ENCODE measurements at regions not wholly inside any gene's neighbourhood (a gene's known extent, or its start where the extent isn't known, plus 50 kb on each side); places are given as distances from the start of the nearest gene placed in this dataset.

DNA sequence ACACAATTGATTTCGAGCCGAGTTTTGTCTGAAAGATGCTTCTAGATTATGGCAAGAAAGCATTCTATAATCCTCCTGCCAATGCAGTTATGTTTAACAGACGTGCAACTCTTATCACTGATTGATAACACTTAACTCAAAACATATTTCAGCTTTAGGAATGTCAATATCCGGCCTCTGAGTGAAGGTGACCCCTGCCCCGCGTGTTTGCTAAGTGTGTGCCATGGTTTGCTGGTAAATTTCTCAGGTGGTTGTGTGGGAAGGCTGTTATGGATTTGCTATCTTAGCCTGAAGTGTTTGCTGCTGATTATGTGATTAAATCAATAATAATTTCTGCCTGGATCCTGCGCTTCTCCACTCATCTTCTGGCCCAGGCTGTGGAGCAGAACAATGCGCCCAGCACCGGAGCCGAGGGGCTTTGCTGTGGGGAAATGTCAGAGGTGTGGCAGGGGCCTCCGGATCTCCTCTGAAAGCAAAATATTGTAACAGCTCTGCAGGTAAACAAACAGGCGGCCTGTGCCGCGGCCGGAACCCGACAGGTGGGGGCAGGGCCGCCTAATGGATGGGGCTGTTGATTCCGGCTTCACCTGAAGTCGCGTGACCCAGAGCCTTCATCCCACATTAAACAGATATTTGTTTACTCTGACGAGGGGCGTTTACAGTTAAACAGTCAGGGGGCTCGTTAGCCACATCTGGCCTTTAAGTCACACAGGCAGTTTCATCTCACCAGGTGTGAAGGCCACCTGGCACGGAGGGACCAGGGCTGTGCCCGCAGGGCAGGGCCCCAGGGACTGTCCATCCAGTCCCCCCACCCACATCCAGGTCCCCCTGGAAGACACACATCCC lies 210.7 kb upstream of the SALL3 start:
- no peaks in the 10 kb centered on the region for H3K9me3 ChIP-seq (ENCODE audit: control insufficient read depth, insufficient read depth, low read length)
- no peaks in the 10 kb centered on the region for H3K27me3 ChIP-seq (ENCODE audit: control insufficient read depth, insufficient read depth, low read length)
- peaks cover 17% of the 10 kb centered on the region for H3K4me1 ChIP-seq (ENCODE audit: control insufficient read depth, insufficient read depth, low read length)
- H3K36me3 ChIP-seq (ENCODE audit: control insufficient read depth, insufficient read depth, low read length) = no peaks in the 10 kb centered on the region
- no peak overlapping the region for H3K27ac ChIP-seq (ENCODE audit: low read depth, low read length)
- H3K9ac ChIP-seq (ENCODE audit: low read depth, low read length) = no peak overlapping the region
- H3K4me3 ChIP-seq (ENCODE audit: low read depth, low read length) = no peak overlapping the region

- H3K4me1 ChIP-seq (ENCODE audit: control insufficient read depth, insufficient read depth, low read length) = peaks cover 17% of the 10 kb centered on the region
- H3K27ac ChIP-seq (ENCODE audit: low read depth, low read length) = no peak overlapping the region
- H3K9me3 ChIP-seq (ENCODE audit: control insufficient read depth, insufficient read depth, low read length) = no peaks in the 10 kb centered on the region
- no peaks in the 10 kb centered on the region for H3K36me3 ChIP-seq (ENCODE audit: control insufficient read depth, insufficient read depth, low read length)
- H3K27me3 ChIP-seq (ENCODE audit: control insufficient read depth, insufficient read depth, low read length) = no peaks in the 10 kb centered on the region
- H3K9ac ChIP-seq (ENCODE audit: low read depth, low read length) = no peak overlapping the region
- no peak overlapping the region for H3K4me3 ChIP-seq (ENCODE audit: low read depth, low read length)
Observed at GRCh38 chr18:78769502-78770105, 210.0 kb upstream of the SALL3 start.

DNA sequence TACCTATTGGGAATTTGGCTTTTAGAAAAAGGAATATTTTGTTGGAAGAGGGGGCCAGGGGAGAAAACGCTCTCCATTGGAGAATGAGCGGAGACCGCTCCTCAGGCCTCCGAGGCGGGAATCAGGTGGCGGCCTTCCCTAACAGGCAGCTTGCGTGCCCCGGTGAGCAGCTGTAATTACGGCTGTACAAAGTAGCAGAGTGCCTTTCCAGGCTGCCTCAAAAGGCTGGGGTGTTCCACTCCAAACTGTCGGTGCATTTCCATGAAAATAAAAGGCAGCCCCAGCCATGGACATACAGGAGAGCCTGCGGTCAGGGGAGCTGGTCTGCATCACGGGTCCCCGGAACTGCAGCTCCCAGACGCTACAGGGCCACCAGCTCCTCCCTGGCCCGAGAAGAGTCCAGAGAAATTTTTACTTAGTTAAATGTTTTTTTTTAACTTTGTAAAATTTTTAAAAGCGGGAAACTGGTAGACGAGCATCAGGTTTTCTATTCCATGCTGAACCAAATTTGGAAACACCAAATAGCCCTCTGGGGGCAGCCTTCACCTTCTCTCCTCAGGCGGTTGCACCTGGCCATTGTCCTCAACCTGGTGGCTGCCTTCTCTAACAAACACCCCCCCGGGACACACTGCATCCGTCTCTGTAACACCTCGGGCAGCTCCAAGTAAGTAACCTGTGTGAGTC lies 209.3 kb upstream of the SALL3 start:
- Histone ChIP-seq H3K4me3 (ENCODE audit: low read depth, low read length) (no peak overlapping the region), H3K27ac (ENCODE audit: low read depth, low read length) (peak overlapping the region; percentile 28), H3K27me3 (ENCODE audit: control insufficient read depth, insufficient read depth, low read length) (no peaks in the 10 kb centered on the region), H3K9ac (ENCODE audit: low read depth, low read length) (no peak overlapping the region), H3K4me1 (ENCODE audit: control insufficient read depth, insufficient read depth, low read length) (peaks cover 17% of the 10 kb centered on the region), H3K9me3 (ENCODE audit: control insufficient read depth, insufficient read depth, low read length) (no peaks in the 10 kb centered on the region), H3K36me3 (ENCODE audit: control insufficient read depth, insufficient read depth, low read length) (no peaks in the 10 kb centered on the region)

GRCh38 chr18:78770823-78771139 lies 208.8 kb upstream of the SALL3 start:
- H3K36me3 ChIP-seq (ENCODE audit: control insufficient read depth, insufficient read depth, low read length) = no peaks in the 10 kb centered on the region
- H3K27ac ChIP-seq (ENCODE audit: low read depth, low read length) = no peak overlapping the region
- no peaks in the 10 kb centered on the region for H3K9me3 ChIP-seq (ENCODE audit: control insufficient read depth, insufficient read depth, low read length)
- H3K27me3 ChIP-seq (ENCODE audit: control insufficient read depth, insufficient read depth, low read length) = no peaks in the 10 kb centered on the region
- no peak overlapping the region for H3K4me3 ChIP-seq (ENCODE audit: low read depth, low read length)
- peaks cover 17% of the 10 kb centered on the region for H3K4me1 ChIP-seq (ENCODE audit: control insufficient read depth, insufficient read depth, low read length)
- no peak overlapping the region for H3K9ac ChIP-seq (ENCODE audit: low read depth, low read length)

DNA sequence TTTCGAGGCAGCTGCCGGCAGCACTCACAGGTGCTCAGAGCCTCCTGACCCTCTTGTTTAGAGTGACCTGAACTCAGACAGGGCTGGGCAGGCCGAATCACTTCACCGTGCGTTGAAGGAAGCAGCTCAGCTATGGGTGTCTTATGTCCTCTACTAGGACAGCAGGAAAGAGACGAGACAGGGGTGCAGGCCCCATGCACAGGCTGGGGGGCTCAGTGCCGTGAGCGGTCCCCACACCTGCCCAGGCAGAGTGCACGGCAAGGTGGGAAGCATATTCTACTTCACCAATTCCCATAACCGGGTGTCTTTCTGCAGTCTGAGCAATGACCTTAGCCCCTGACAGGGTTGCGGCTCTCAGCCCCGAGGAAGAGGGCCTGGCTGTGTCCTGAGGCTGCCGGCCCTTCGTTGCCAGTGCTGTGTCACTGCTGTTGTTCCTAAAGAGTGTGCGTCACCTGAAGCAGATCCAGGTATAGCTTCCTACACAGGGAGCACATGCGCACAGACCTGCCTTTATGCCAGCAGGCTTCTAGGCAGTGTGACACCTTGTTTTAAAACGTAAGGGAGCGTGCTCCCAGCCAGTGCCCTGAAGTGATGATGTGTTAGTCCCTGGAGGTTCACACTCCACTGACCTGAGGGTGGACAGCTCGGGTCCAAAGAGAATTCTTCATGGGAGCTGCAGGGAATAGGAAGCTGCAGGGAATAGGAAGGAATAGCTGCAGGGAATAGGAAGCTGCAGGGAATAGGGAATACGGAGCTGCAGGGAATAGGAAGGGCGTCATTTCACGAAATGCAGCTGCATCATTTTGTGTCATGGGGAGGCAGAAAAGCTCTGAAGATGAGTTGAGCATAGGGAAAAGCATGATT lies 207.9 kb upstream of the SALL3 start:
- Histone ChIP-seq H3K4me3 (ENCODE audit: low read depth, low read length) (no peak overlapping the region), H3K9me3 (ENCODE audit: control insufficient read depth, insufficient read depth, low read length) (no peaks in the 10 kb centered on the region), H3K27me3 (ENCODE audit: control insufficient read depth, insufficient read depth, low read length) (no peaks in the 10 kb centered on the region), H3K36me3 (ENCODE audit: control insufficient read depth, insufficient read depth, low read length) (no peaks in the 10 kb centered on the region), H3K27ac (ENCODE audit: low read depth, low read length) (no peak overlapping the region), H3K9ac (ENCODE audit: low read depth, low read length) (no peak overlapping the region), H3K4me1 (ENCODE audit: control insufficient read depth, insufficient read depth, low read length) (peaks cover 17% of the 10 kb centered on the region)

DNA sequence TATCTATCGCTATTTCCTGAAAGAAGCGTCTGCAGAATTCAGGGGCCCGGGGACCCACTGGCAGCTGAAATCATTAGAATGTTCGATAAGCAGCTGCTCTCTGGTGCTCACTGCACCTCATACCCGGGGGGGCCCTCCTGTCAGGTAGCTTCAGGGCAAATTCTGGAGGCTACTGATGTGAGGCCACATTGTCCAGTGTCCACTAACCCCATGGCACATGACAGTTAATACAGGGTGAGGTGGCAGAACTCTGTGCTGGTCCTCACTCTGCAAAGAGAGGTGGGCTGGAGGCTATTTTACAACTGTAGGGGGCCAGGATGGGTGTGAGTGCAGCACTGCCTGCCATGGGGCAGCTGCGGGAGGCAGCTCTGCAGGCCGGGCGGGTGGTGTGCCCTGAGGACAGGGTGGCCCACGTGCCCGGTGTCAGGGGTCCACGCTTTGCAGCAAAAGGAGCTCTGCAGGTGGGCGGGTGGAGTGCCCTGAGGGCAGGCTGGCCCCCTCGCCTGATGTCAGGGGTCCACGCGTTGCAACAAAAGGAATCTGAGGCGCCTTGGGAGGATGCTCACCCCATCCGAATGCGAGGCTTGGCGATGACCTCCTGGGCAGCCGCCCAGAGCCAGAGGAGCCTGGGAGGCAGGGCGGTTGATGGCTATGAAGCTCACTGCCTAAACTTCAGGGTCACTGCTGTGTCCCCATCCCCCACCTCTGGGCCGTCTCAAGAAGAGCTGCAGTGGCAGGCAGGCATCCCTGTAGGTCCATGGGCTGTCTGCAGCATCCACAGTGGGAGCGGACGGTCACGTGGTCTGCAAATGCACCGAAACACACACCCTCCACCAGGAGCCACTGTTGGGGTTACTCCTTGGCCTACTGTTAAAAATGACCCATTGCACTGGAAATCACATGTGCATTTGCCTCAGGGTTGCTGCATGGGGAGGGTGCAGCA lies 207.0 kb upstream of the SALL3 start:
- H3K9ac ChIP-seq (ENCODE audit: low read depth, low read length) = no peak overlapping the region
- H3K4me1 ChIP-seq (ENCODE audit: control insufficient read depth, insufficient read depth, low read length) = peaks cover 17% of the 10 kb centered on the region
- no peak overlapping the region for H3K4me3 ChIP-seq (ENCODE audit: low read depth, low read length)
- H3K27ac ChIP-seq (ENCODE audit: low read depth, low read length) = no peak overlapping the region
- H3K9me3 ChIP-seq (ENCODE audit: control insufficient read depth, insufficient read depth, low read length) = no peaks in the 10 kb centered on the region
- no peaks in the 10 kb centered on the region for H3K36me3 ChIP-seq (ENCODE audit: control insufficient read depth, insufficient read depth, low read length)
- no peaks in the 10 kb centered on the region for H3K27me3 ChIP-seq (ENCODE audit: control insufficient read depth, insufficient read depth, low read length)

GRCh38 chr18:78773303-78773755 lies 206.3 kb upstream of the SALL3 start:
- Histone ChIP-seq H3K9me3 (ENCODE audit: control insufficient read depth, insufficient read depth, low read length) (no peaks in the 10 kb centered on the region), H3K9ac (ENCODE audit: low read depth, low read length) (no peak overlapping the region), H3K27ac (ENCODE audit: low read depth, low read length) (no peak overlapping the region), H3K27me3 (ENCODE audit: control insufficient read depth, insufficient read depth, low read length) (no peaks in the 10 kb centered on the region), H3K36me3 (ENCODE audit: control insufficient read depth, insufficient read depth, low read length) (no peaks in the 10 kb centered on the region), H3K4me1 (ENCODE audit: control insufficient read depth, insufficient read depth, low read length) (peaks cover 17% of the 10 kb centered on the region), H3K4me3 (ENCODE audit: low read depth, low read length) (no peak overlapping the region)

- no peak overlapping the region for H3K9ac ChIP-seq (ENCODE audit: low read depth, low read length)
- no peaks in the 10 kb centered on the region for H3K36me3 ChIP-seq (ENCODE audit: control insufficient read depth, insufficient read depth, low read length)
- H3K4me3 ChIP-seq (ENCODE audit: low read depth, low read length) = no peak overlapping the region
- H3K27me3 ChIP-seq (ENCODE audit: control insufficient read depth, insufficient read depth, low read length) = no peaks in the 10 kb centered on the region
- H3K9me3 ChIP-seq (ENCODE audit: control insufficient read depth, insufficient read depth, low read length) = no peaks in the 10 kb centered on the region
- no peak overlapping the region for H3K27ac ChIP-seq (ENCODE audit: low read depth, low read length)
- peaks cover 16% of the 10 kb centered on the region for H3K4me1 ChIP-seq (ENCODE audit: control insufficient read depth, insufficient read depth, low read length)
Observed at GRCh38 chr18:78773819-78774218, 205.8 kb upstream of the SALL3 start.

- Histone ChIP-seq H3K36me3 (ENCODE audit: control insufficient read depth, insufficient read depth, low read length) (no peaks in the 10 kb centered on the region), H3K27me3 (ENCODE audit: control insufficient read depth, insufficient read depth, low read length) (no peaks in the 10 kb centered on the region), H3K9me3 (ENCODE audit: control insufficient read depth, insufficient read depth, low read length) (no peaks in the 10 kb centered on the region), H3K9ac (ENCODE audit: low read depth, low read length) (no peak overlapping the region), H3K4me1 (ENCODE audit: control insufficient read depth, insufficient read depth, low read length) (peaks cover 7% of the 10 kb centered on the region), H3K27ac (ENCODE audit: low read depth, low read length) (no peak overlapping the region), H3K4me3 (ENCODE audit: low read depth, low read length) (no peak overlapping the region)
Observed at GRCh38 chr18:78774741-78775141, 204.9 kb upstream of the SALL3 start.

GRCh38 chr18:78776151-78776550 lies 203.5 kb upstream of the SALL3 start:
- no peaks in the 10 kb centered on the region for H3K36me3 ChIP-seq (ENCODE audit: control insufficient read depth, insufficient read depth, low read length)
- H3K4me3 ChIP-seq (ENCODE audit: low read depth, low read length) = no peak overlapping the region
- no peaks in the 10 kb centered on the region for H3K4me1 ChIP-seq (ENCODE audit: control insufficient read depth, insufficient read depth, low read length)
- no peaks in the 10 kb centered on the region for H3K27me3 ChIP-seq (ENCODE audit: control insufficient read depth, insufficient read depth, low read length)
- H3K9me3 ChIP-seq (ENCODE audit: control insufficient read depth, insufficient read depth, low read length) = no peaks in the 10 kb centered on the region
- no peak overlapping the region for H3K27ac ChIP-seq (ENCODE audit: low read depth, low read length)
- H3K9ac ChIP-seq (ENCODE audit: low read depth, low read length) = no peak overlapping the region

Measured in HUES48 (cell line).